Tibial nerve (tissue), 3 donors: ENCODE measurements at regions not wholly inside any gene's neighbourhood (a gene's known extent, or its start where the extent isn't known, plus 50 kb on each side); places are given as distances from the start of the nearest gene placed in this dataset.

Experiments used
- CTCF ChIP-seq, 5 experiments: fragments of 200-600 bp in 3 of 5; fragments of 450-650 bp in 2 of 5; sonication (generic) in 3 of 5; IDR thresholded peaks; one replicate each; pipeline ENCODE4 v1.5.1; 2016 to 2019; ENCODE audit warnings: antibody characterized with exemption in 5 of 5, mild to moderate bottlenecking in 3 of 5, moderate library complexity in 2 of 5
- POLR2A ChIP-seq, 2 donors: fragments of 450-650 bp; IDR thresholded peaks; one replicate each; pipeline ENCODE4 v1.6.1; 2017; ENCODE audit warnings: antibody characterized with exemption in 2 of 2, mild to moderate bottlenecking in 2 of 2, moderate library complexity in 2 of 2

DNA sequence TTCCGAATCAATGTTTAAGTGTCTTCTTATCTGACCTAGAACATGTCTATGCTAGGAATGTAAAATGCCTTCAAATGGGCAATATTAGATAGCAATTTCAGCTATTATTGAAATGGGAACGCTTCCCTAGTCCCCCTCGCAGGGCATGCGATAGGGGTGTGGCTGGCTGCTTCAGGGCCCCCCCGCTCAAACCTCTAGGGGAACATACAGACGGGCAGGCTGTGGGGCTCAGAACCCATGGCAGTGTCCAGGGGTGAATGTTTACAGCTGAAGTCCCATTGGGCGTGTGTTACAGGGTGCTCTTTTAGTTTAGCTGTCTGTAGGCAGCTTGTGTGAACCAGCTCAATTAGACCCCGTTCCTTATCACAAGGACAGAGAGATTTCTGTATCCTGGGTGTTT lies 315.9 kb downstream of the DSEL start:
- no peak for TF ChIP-seq CTCF (IDR thresholded peaks at IDR 0.05)
- TF ChIP-seq POLR2A (IDR thresholded peaks at IDR 0.05) = no peak
